GM23248 (cell line): ENCODE measurements at regions not wholly inside any gene's neighbourhood (a gene's known extent, or its start where the extent isn't known, plus 50 kb on each side); places are given as distances from the start of the nearest gene placed in this dataset.
A peak's percentile ranks its signal among the peaks of the same experiment; 100 is the strongest.

Experiments
- EZH2 ChIP-seq: fragments of 200-600 bp; sonication (generic); IDR thresholded peaks from 2 replicates; pipeline ENCODE4 v1.6.1; 2018; ENCODE audit warnings: antibody characterized with exemption, mild to moderate bottlenecking; ENCODE audit not compliant: insufficient read depth, poor library complexity, severe bottlenecking
- EZH2phosphoT487 ChIP-seq: fragments of 200-600 bp; sonication (generic); IDR thresholded peaks from 2 replicates; pipeline ENCODE4 v1.6.1; 2018; ENCODE audit warnings: antibody characterized with exemption, moderate library complexity, mild to moderate bottlenecking, low read depth; ENCODE audit not compliant: insufficient read depth

- TF ChIP-seq EZH2 (no peak), EZH2phosphoT487 (0 out of 2 replicates have a peak, but pooled peaks have one; percentile 28)
Observed at GRCh38 chr3:174498638-174499037, 360.5 kb upstream of the NAALADL2 start.
